ENCODE measurements at regions not wholly inside any gene's neighbourhood (a gene's known extent, or its start where the extent isn't known, plus 50 kb on each side); places are given as distances from the start of the nearest gene placed in this dataset.

DNA sequence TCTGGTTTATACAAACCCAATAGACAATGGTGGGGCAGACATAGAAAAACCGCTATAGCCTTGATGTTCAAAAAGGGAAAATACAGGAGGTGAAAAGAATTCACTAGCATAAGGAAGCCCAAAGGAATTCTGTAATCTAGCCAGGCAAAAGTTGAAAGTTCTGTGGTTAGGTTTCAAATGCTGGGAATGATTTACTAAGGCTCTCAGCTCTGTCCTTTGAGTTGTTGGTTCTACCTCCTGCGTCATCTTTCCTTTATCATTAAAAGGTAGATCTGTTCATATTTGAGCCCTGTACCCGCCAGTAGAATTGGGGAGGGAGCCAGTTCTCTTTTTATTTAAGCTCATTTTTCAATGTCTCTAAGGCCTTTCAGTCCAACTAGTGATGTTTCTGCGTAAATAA lies 866.5 kb downstream of the IGSF11 start:
- no peaks in the 10 kb centered on the region for H3K27me3 Mint-ChIP-seq (ENCODE audit: insufficient read depth)
- no peaks in the 10 kb centered on the region for H3K4me1 Mint-ChIP-seq
- TF ChIP-seq, protein P1, sequence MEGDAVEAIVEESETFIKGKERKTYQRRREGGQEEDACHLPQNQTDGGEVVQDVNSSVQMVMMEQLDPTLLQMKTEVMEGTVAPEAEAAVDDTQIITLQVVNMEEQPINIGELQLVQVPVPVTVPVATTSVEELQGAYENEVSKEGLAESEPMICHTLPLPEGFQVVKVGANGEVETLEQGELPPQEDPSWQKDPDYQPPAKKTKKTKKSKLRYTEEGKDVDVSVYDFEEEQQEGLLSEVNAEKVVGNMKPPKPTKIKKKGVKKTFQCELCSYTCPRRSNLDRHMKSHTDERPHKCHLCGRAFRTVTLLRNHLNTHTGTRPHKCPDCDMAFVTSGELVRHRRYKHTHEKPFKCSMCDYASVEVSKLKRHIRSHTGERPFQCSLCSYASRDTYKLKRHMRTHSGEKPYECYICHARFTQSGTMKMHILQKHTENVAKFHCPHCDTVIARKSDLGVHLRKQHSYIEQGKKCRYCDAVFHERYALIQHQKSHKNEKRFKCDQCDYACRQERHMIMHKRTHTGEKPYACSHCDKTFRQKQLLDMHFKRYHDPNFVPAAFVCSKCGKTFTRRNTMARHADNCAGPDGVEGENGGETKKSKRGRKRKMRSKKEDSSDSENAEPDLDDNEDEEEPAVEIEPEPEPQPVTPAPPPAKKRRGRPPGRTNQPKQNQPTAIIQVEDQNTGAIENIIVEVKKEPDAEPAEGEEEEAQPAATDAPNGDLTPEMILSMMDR (conservative IDR thresholded peaks at IDR 0.05): no peak
- 86 to 92% methylated on average over 4 of the region's 4 CpGs for WGBS, 2 experiments (ENCODE audit: insufficient coverage in 1 of 2, insufficient read length in 1 of 2)
- no peaks in the 10 kb centered on the region for H3K9me3 ChIP-seq (ENCODE audit: control insufficient read depth, low read length)
- H3K4me3 ChIP-seq (ENCODE audit: low read length): no peak overlapping the region
- H3K4me1 ChIP-seq (ENCODE audit: control insufficient read depth, insufficient read depth, low read length): peaks cover 2% of the 10 kb centered on the region
- no peak overlapping the region for H3K27ac Mint-ChIP-seq
- H3K9ac ChIP-seq (ENCODE audit: extremely low read depth, low read length, poor library complexity, severe bottlenecking): no peak overlapping the region
- no peak for DNase-seq
- no peaks in the 10 kb centered on the region for H3K36me3 ChIP-seq (ENCODE audit: control insufficient read depth, insufficient read depth, low read length)
- no peak overlapping the region for H3K4me3 Mint-ChIP-seq
- H3K9me3 Mint-ChIP-seq: peaks cover 19% of the 10 kb centered on the region
- H3K27me3 ChIP-seq (ENCODE audit: control insufficient read depth, insufficient read depth, low read length, poor library complexity, severe bottlenecking): no peaks in the 10 kb centered on the region
- H3K27ac ChIP-seq (ENCODE audit: low read depth, low read length): no peak overlapping the region
- no peaks in the 10 kb centered on the region for H3K36me3 Mint-ChIP-seq (ENCODE audit: low read depth)

- TF ChIP-seq, protein P1 (conservative IDR thresholded peaks at IDR 0.05): no peak
- H3K4me3 Mint-ChIP-seq: no peak overlapping the region
- no peak for DNase-seq
- WGBS, 2 experiments (ENCODE audit: insufficient coverage in 1 of 2, insufficient read length in 1 of 2): 95% methylated on average over 35 of the region's 35 CpGs; no CpG with 5 or more reads in 1 of the 2 experiments
- H3K27ac Mint-ChIP-seq: no peak overlapping the region
- H3K4me3 ChIP-seq (ENCODE audit: low read length): no peak overlapping the region
- no peaks in the 10 kb centered on the region for H3K4me1 Mint-ChIP-seq
- H3K36me3 ChIP-seq (ENCODE audit: control insufficient read depth, insufficient read depth, low read length): no peaks in the 10 kb centered on the region
- no peaks in the 10 kb centered on the region for H3K9me3 ChIP-seq (ENCODE audit: control insufficient read depth, low read length)
- H3K27ac ChIP-seq (ENCODE audit: low read depth, low read length): no peak overlapping the region
- no peaks in the 10 kb centered on the region for H3K36me3 Mint-ChIP-seq (ENCODE audit: low read depth)
- no peaks in the 10 kb centered on the region for H3K27me3 Mint-ChIP-seq (ENCODE audit: insufficient read depth)
- no peak overlapping the region for H3K9ac ChIP-seq (ENCODE audit: extremely low read depth, low read length, poor library complexity, severe bottlenecking)
- peaks cover 12% of the 10 kb centered on the region for H3K9me3 Mint-ChIP-seq
- peaks cover 2% of the 10 kb centered on the region for H3K4me1 ChIP-seq (ENCODE audit: control insufficient read depth, insufficient read depth, low read length)
- no peaks in the 10 kb centered on the region for H3K27me3 ChIP-seq (ENCODE audit: control insufficient read depth, insufficient read depth, low read length, poor library complexity, severe bottlenecking)
Observed at GRCh38 chr3:118171236-118171852, 863.3 kb downstream of the IGSF11 start.

- H3K9me3 Mint-ChIP-seq: no peaks in the 10 kb centered on the region
- Histone ChIP-seq H3K36me3 (ENCODE audit: control insufficient read depth, insufficient read depth, low read length) (no peaks in the 10 kb centered on the region), H3K4me1 (ENCODE audit: control insufficient read depth, insufficient read depth, low read length) (no peaks in the 10 kb centered on the region), H3K27me3 (ENCODE audit: control insufficient read depth, insufficient read depth, low read length, poor library complexity, severe bottlenecking) (no peaks in the 10 kb centered on the region), H3K9ac (ENCODE audit: extremely low read depth, low read length, poor library complexity, severe bottlenecking) (no peak overlapping the region), H3K4me3 (ENCODE audit: low read length) (no peak overlapping the region), H3K9me3 (ENCODE audit: control insufficient read depth, low read length) (no peaks in the 10 kb centered on the region), H3K27ac (ENCODE audit: low read depth, low read length) (no peak overlapping the region)
- DNase-seq: no peak
- TF ChIP-seq, protein P1 (conservative IDR thresholded peaks at IDR 0.05): no peak
- H3K4me1 Mint-ChIP-seq: no peaks in the 10 kb centered on the region
- H3K4me3 Mint-ChIP-seq: no peak overlapping the region
- H3K27ac Mint-ChIP-seq: no peak overlapping the region
- H3K27me3 Mint-ChIP-seq (ENCODE audit: insufficient read depth): no peaks in the 10 kb centered on the region
- no peaks in the 10 kb centered on the region for H3K36me3 Mint-ChIP-seq (ENCODE audit: low read depth)
Observed at GRCh38 chr3:118180853-118181252, 853.8 kb downstream of the IGSF11 start.

Data from endodermal cell (in vitro differentiated cells).